ENCODE measurements at regions not wholly inside any gene's neighbourhood (a gene's known extent, or its start where the extent isn't known, plus 50 kb on each side); places are given as distances from the start of the nearest gene placed in this dataset.

DNA sequence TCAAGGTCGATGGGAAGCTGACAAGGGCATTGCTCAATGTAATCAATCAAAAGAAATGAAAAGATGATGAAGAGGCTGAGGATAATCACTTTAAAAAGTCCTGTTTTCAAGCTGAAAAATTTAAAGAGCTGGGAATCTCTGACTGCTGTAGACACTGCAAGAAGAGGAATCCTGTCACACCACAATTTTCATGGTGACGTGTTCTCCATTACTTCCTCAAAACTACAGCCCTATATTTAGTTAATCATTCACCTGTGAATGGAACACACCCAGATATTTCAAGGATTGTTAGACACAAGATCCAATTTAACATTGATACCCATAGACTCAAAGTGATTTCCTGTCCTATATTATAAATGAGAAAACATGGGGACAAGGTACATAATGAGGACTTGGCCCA is 1048.3 kb downstream of the AMY1C start:
- Histone ChIP-seq H3K79me2 (ENCODE audit: control insufficient read depth, insufficient read depth, low read length) (no peaks in the 10 kb centered on the region), H3K9me3 (replicated peaks; ENCODE audit: control insufficient read depth, insufficient read depth, low read length) (peaks cover 4% of the 10 kb centered on the region), H3K36me3 (ENCODE audit: control insufficient read depth in 2 of 2, extremely low read depth in 1 of 2, insufficient read depth in 2 of 2, low read length in 2 of 2) (no peaks in the 10 kb centered on the region), H3K4me3 (replicated peaks in 1 of 3; ENCODE audit: insufficient read depth in 1 of 3, low read depth in 1 of 3, low read length in 3 of 3) (no peak overlapping the region), H2AFZ (ENCODE audit: low read depth, low read length) (no peak overlapping the region), H3K9ac (replicated peaks; ENCODE audit: extremely low read depth, insufficient read depth, low read length) (no peak overlapping the region), H3K4me2 (ENCODE audit: insufficient read depth, low read length) (no peak overlapping the region), H3K27ac (ENCODE audit: insufficient read depth, low read depth, low read length) (no peak overlapping the region), H4K20me1 (replicated peaks; ENCODE audit: control insufficient read depth, extremely low read depth, insufficient read depth, low read length) (no peaks in the 10 kb centered on the region), H3K9me1 (replicated peaks; ENCODE audit: control insufficient read depth, extremely low read depth, insufficient read depth, low read length) (no peaks in the 10 kb centered on the region), H3K27me3 (ENCODE audit: control insufficient read depth in 2 of 2, insufficient read depth in 2 of 2, low read length in 2 of 2) (no peaks in the 10 kb centered on the region), H3K4me1 (ENCODE audit: control insufficient read depth, extremely low read depth, insufficient read depth, low read length) (no peaks in the 10 kb centered on the region)
- no peak for FAIRE-seq
- intact Hi-C loops (cut with micrococcal nuclease) = no loop called here
- dilution Hi-C loops (cut with MboI; ENCODE audit: extremely low pct_ligation_motif_present, low sequenced_read_pairs) = no loop called here
- POLR2A ChIA-PET = no interaction called here
- TF ChIP-seq FOS (IDR thresholded peaks at IDR 0.05; ENCODE audit: borderline replicate concordance, insufficient read depth, low read length) (no peak), POLR2A (IDR thresholded peaks at IDR 0.05; ENCODE audit: low read depth, low read length) (no peak), EZH2 (IDR thresholded peaks at IDR 0.05; ENCODE audit: borderline replicate concordance, low read depth, low read length, severe bottlenecking) (no peak), POLR2AphosphoS5 (IDR thresholded peaks at IDR 0.05; ENCODE audit: insufficient read depth, low read depth, low read length) (no peak), GATA2 (IDR thresholded peaks at IDR 0.05; ENCODE audit: insufficient read depth, insufficient read length, low read depth, low read length) (no peak), JUN (IDR thresholded peaks at IDR 0.05; ENCODE audit: borderline replicate concordance, insufficient read depth, insufficient read length, low read depth) (no peak), MYC (IDR thresholded peaks at IDR 0.05; ENCODE audit: low read depth, low read length) (no peak)
- TF ChIP-seq, protein P1, sequence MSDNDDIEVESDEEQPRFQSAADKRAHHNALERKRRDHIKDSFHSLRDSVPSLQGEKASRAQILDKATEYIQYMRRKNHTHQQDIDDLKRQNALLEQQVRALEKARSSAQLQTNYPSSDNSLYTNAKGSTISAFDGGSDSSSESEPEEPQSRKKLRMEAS (IDR thresholded peaks at IDR 0.05; ENCODE audit: insufficient read depth, insufficient read length) = no peak
- TF ChIP-seq, protein P2, sequence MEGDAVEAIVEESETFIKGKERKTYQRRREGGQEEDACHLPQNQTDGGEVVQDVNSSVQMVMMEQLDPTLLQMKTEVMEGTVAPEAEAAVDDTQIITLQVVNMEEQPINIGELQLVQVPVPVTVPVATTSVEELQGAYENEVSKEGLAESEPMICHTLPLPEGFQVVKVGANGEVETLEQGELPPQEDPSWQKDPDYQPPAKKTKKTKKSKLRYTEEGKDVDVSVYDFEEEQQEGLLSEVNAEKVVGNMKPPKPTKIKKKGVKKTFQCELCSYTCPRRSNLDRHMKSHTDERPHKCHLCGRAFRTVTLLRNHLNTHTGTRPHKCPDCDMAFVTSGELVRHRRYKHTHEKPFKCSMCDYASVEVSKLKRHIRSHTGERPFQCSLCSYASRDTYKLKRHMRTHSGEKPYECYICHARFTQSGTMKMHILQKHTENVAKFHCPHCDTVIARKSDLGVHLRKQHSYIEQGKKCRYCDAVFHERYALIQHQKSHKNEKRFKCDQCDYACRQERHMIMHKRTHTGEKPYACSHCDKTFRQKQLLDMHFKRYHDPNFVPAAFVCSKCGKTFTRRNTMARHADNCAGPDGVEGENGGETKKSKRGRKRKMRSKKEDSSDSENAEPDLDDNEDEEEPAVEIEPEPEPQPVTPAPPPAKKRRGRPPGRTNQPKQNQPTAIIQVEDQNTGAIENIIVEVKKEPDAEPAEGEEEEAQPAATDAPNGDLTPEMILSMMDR (IDR thresholded peaks at IDR 0.05; ENCODE audit: extremely low read depth in 1 of 2, insufficient read depth in 1 of 2, low read depth in 1 of 2, low read length in 2 of 2) = no peak
- DNase-seq (ENCODE audit: low read depth, low spot score) = no peak
- CTCF ChIA-PET = no interaction called here
- no TSS peak for BruUV-seq (replicated peaks)

Measured in endothelial cell of umbilical vein (primary cell).